Uterus (tissue), 3 donors: ENCODE measurements at regions not wholly inside any gene's neighbourhood (a gene's known extent, or its start where the extent isn't known, plus 50 kb on each side); places are given as distances from the start of the nearest gene placed in this dataset.

ENCODE experiments used
- DNase-seq, 2 donors: peaks; one replicate each; pipeline ENCODE4 v3.0.0-alpha.2; 2019 to 2020
- H3K27ac ChIP-seq, 2 donors: fragments of 200-600 bp; sonication (generic); 1 replicate in 1 of 2; 2 replicates in 1 of 2; pipeline ENCODE4 v1.5.1; 2016 to 2018
- H3K27me3 ChIP-seq, 2 donors: fragments of 200-600 bp; sonication (generic); one replicate each; pipeline ENCODE4 v1.5.1; 2018 to 2019; ENCODE audit warnings: control low read depth in 1 of 2
- H3K36me3 ChIP-seq, 2 donors: fragments of 200-600 bp; sonication (generic); one replicate each; pipeline ENCODE4 v1.5.1; 2019; ENCODE audit warnings: control low read depth in 1 of 2
- H3K4me1 ChIP-seq, 2 donors: fragments of 200-600 bp; sonication (generic); one replicate each; pipeline ENCODE4 v1.5.1; 2018 to 2019; ENCODE audit warnings: control low read depth in 1 of 2
- H3K4me3 ChIP-seq, 2 donors: fragments of 200-600 bp; sonication (generic); 1 replicate in 1 of 2; 2 replicates in 1 of 2; pipeline ENCODE4 v1.5.1; 2018 to 2019; ENCODE audit warnings: mild to moderate bottlenecking in 1 of 2
- H3K9me3 ChIP-seq, 2 donors: fragments of 200-600 bp; sonication (generic); one replicate each; pipeline ENCODE4 v1.5.1; 2019; ENCODE audit warnings: control low read depth in 1 of 2
- CTCF ChIP-seq, 4 experiments: fragments of 200-600 bp in 2 of 4; fragments of 450-650 bp in 2 of 4; sonication (generic) in 2 of 4; IDR thresholded peaks; one replicate each; pipeline ENCODE4 v1.5.1; 2016 to 2019; ENCODE audit warnings: antibody characterized with exemption in 4 of 4, mild to moderate bottlenecking in 2 of 4, moderate library complexity in 1 of 4
- POLR2A ChIP-seq, 2 donors: fragments of 450-650 bp; IDR thresholded peaks; one replicate each; pipeline ENCODE4 v1.6.1; 2016; ENCODE audit warnings: antibody characterized with exemption in 2 of 2, mild to moderate bottlenecking in 1 of 2, moderate library complexity in 1 of 2
- intact Hi-C: fragments of 100-400 bp; cut with DNase I; formaldehyde crosslinking; loops from one replicate; pipeline ENCODE4 v1.15.1; 2023; ENCODE audit warnings: low total_unique reads
- donor health status: DM: yes; HTN: yes; CAD: no.

- intact Hi-C loops: no loop called here
- DNase-seq: no peak
- Histone ChIP-seq H3K27me3 (no peaks in the 10 kb centered on the region), H3K36me3 (no peaks in the 10 kb centered on the region), H3K9me3 (no peaks in the 10 kb centered on the region), H3K27ac (no peak overlapping the region), H3K4me3 (no peak overlapping the region), H3K4me1 (no peaks in the 10 kb centered on the region)
- TF ChIP-seq CTCF (IDR thresholded peaks at IDR 0.05) (no peak), POLR2A (IDR thresholded peaks at IDR 0.05) (no peak)
Measured at GRCh38 chr6:156030053-156030452, 574.4 kb upstream of the NOX3 start.

- intact Hi-C loops: no loop called here
- Histone ChIP-seq H3K4me1 (no peaks in the 10 kb centered on the region), H3K4me3 (no peak overlapping the region), H3K9me3 (peaks cover 0 to 5% of the 10 kb centered on the region in 2 donors), H3K27ac (peak overlapping the region in 1 of 2 donors; percentile 10), H3K36me3 (no peaks in the 10 kb centered on the region), H3K27me3 (no peaks in the 10 kb centered on the region)
- no peak for DNase-seq
- TF ChIP-seq POLR2A (IDR thresholded peaks at IDR 0.05) (no peak), CTCF (IDR thresholded peaks at IDR 0.05) (no peak)
Measured at GRCh38 chr6:156029286-156029985, 573.8 kb upstream of the NOX3 start.

- H3K4me3 ChIP-seq: no peak overlapping the region
- TF ChIP-seq POLR2A (IDR thresholded peaks at IDR 0.05): no peak
- no peak for TF ChIP-seq CTCF (IDR thresholded peaks at IDR 0.05)
Measured at GRCh38 chr6:156028335-156029131, 572.9 kb upstream of the NOX3 start.

GRCh38 chr6:156027248-156027626 is 571.6 kb upstream of the NOX3 start:
- no peaks in the 10 kb centered on the region for H3K27me3 ChIP-seq
- intact Hi-C loops: no loop called here
- no peak overlapping the region for H3K27ac ChIP-seq
- TF ChIP-seq POLR2A (IDR thresholded peaks at IDR 0.05) (no peak), CTCF (IDR thresholded peaks at IDR 0.05) (no peak)
- H3K9me3 ChIP-seq: peaks cover 0 to 5% of the 10 kb centered on the region in 2 donors
- H3K4me3 ChIP-seq: no peak overlapping the region
- no peaks in the 10 kb centered on the region for H3K36me3 ChIP-seq
- no peak for DNase-seq
- H3K4me1 ChIP-seq: no peaks in the 10 kb centered on the region

More at GRCh38 chr6:156028335-156029131, 572.9 kb upstream of the NOX3 start:
- Histone ChIP-seq H3K4me1 (no peaks in the 10 kb centered on the region), H3K27ac (peak overlapping the region in 1 of 2 donors; percentile 10), H3K36me3 (no peaks in the 10 kb centered on the region), H3K27me3 (no peaks in the 10 kb centered on the region), H3K9me3 (peaks cover 0 to 5% of the 10 kb centered on the region in 2 donors)
- DNase-seq: no peak
- intact Hi-C loops: no loop called here
